OCI-LY1 (cell line): ENCODE measurements at regions not wholly inside any gene's neighbourhood (a gene's known extent, or its start where the extent isn't known, plus 50 kb on each side); places are given as distances from the start of the nearest gene placed in this dataset.

Experiments
- EZH2 ChIP-seq: fragments of 200-600 bp; sonication (generic), shearing (Covaris generic); IDR thresholded peaks from 2 replicates; pipeline ENCODE4 v1.8.0; 2017; ENCODE audit warnings: borderline replicate concordance, mixed run types, mild to moderate bottlenecking, antibody characterized with exemption, low read length, moderate library complexity, mixed read lengths
- TF ChIP-seq, protein P1 (sequence below): fragments of 200-600 bp; sonication (generic), shearing (Covaris generic); IDR thresholded peaks from 2 replicates; pipeline ENCODE4 v1.5.1; 2017; ENCODE audit warnings: mild to moderate bottlenecking, antibody characterized with exemption, low read length, moderate library complexity, mixed read lengths

DNA sequence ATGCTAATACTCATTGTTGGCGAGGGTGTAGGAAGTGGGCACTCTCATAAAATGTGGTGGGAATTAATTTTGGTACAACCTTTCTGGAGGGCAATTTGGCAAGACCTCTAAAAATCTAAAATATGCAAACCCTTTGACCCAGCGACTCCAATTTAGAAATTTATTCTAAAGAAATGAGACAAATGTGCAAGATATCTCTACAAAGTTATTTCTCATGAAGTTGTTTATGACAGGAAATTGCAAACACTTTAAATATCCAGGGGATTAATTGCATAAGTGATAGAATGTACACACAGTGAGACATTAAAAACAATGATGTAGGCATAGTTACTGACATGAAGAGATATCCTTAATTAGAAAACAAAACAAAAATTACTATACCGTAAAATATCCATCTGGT is 246.3 kb upstream of the MAP3K1 start:
- TF ChIP-seq, protein P1, sequence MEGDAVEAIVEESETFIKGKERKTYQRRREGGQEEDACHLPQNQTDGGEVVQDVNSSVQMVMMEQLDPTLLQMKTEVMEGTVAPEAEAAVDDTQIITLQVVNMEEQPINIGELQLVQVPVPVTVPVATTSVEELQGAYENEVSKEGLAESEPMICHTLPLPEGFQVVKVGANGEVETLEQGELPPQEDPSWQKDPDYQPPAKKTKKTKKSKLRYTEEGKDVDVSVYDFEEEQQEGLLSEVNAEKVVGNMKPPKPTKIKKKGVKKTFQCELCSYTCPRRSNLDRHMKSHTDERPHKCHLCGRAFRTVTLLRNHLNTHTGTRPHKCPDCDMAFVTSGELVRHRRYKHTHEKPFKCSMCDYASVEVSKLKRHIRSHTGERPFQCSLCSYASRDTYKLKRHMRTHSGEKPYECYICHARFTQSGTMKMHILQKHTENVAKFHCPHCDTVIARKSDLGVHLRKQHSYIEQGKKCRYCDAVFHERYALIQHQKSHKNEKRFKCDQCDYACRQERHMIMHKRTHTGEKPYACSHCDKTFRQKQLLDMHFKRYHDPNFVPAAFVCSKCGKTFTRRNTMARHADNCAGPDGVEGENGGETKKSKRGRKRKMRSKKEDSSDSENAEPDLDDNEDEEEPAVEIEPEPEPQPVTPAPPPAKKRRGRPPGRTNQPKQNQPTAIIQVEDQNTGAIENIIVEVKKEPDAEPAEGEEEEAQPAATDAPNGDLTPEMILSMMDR = no peak
- no peak for TF ChIP-seq EZH2
